HCT116 (cell line): ENCODE measurements at regions not wholly inside any gene's neighbourhood (a gene's known extent, or its start where the extent isn't known, plus 50 kb on each side); places are given as distances from the start of the nearest gene placed in this dataset.

Source experiments
- ATAC-seq: fragments of 200-7000 bp; cut with Tn5 transposase; 2 replicates; pipeline ENCODE4 v1.9.1; 2020; ENCODE audit warnings: mild to moderate bottlenecking, moderate library complexity
- BruUV-seq: library from RNA; stranded (reverse); fragments of 400-500 nt; replicated peaks from 2 replicates; lab custom pipeline; 2021; lab: Mats Ljungman, UMichigan
- CTCF ChIA-PET: fragments of 300-600 bp; sonication (Branson Sonifier 250); formaldehyde crosslinking; loops from one replicate; lab custom pipeline; 2021; ENCODE audit warnings: antibody characterized with exemption; lab: Charles Lee
- POLR2A ChIA-PET: fragments of 300-600, 350-600 bp; sonication (Branson Sonifier 250); formaldehyde crosslinking; loops from one replicate; lab custom pipeline; 2021; ENCODE audit warnings: antibody characterized with exemption; lab: Charles Lee
- RAD21 ChIA-PET, 2 experiments: fragments of 300-600 bp; sonication (Branson Sonifier 250); formaldehyde crosslinking; loops; one replicate each; lab custom pipeline; 2023; ENCODE audit warnings: low total read pairs in 2 of 2; ENCODE audit not compliant: uncharacterized antibody in 2 of 2, unreplicated experiment in 2 of 2, low non-redundant PET in 1 of 2; lab: Charles Lee
- DNase-seq: peaks from one replicate; pipeline ENCODE4 v3.0.0-alpha.2; 2010; ENCODE audit warnings: low read depth, low spot score
- H2AFZ ChIP-seq: fragments of 200-600 bp; shearing (Covaris generic), sonication (generic); 2 replicates; pipeline ENCODE4 v1.6.1; 2017; ENCODE audit warnings: low read depth, mixed run types, mixed read lengths, antibody characterized with exemption, low read length; ENCODE audit not compliant: poor library complexity, severe bottlenecking
- H3K27ac ChIP-seq: 2 replicates; pipeline ENCODE4 v1.5.1; 2012; ENCODE audit warnings: low read depth, low read length
- H3K27me3 ChIP-seq: fragments of 200-600 bp; sonication (generic); 2 replicates; pipeline ENCODE4 v1.6.1; 2016; ENCODE audit warnings: mixed run types, low read length, mixed read lengths; ENCODE audit not compliant: insufficient read depth
- H3K36me3 ChIP-seq, 2 experiments: fragments of 200-500 bp in 1 of 2; fragments of 200-600 bp in 1 of 2; sonication (Bioruptor generic) in 1 of 2; sonication (generic) in 1 of 2; 2 replicates each; pipeline versions ENCODE4 v1.5.1 to v1.6.1; 2014 to 2016; ENCODE audit warnings: low read length in 2 of 2, inconsistent platforms in 1 of 2, mixed read lengths in 1 of 2, mixed run types in 1 of 2; ENCODE audit not compliant: insufficient read depth in 2 of 2, control insufficient read depth in 1 of 2
- H3K4me1 ChIP-seq, 2 experiments: fragments of 200-600 bp in 1 of 2; sonication (generic) in 1 of 2; 2 replicates each; pipeline versions ENCODE4 v1.5.1 to v1.6.1; 2012 to 2017; ENCODE audit warnings: low read length in 2 of 2, inconsistent platforms in 1 of 2, mild to moderate bottlenecking in 1 of 2, mixed read lengths in 1 of 2, mixed run types in 1 of 2, moderate library complexity in 1 of 2; ENCODE audit not compliant: insufficient read depth in 2 of 2, control insufficient read depth in 1 of 2
- H3K4me2 ChIP-seq: fragments of 200-600 bp; sonication (generic); 2 replicates; pipeline ENCODE4 v1.6.1; 2017; ENCODE audit warnings: mixed run types, low read length, mixed read lengths
- H3K4me3 ChIP-seq, 2 experiments: fragments of 200-600 bp in 1 of 2; sonication (generic) in 1 of 2; replicated peaks in 1 of 2; 2 replicates each; pipeline ENCODE4 v1.5.1; 2011 to 2016; ENCODE audit warnings: low read length in 2 of 2, control low read depth in 1 of 2, low read depth in 1 of 2, mild to moderate bottlenecking in 1 of 2, mixed read lengths in 1 of 2, mixed run types in 1 of 2
- H3K79me2 ChIP-seq: fragments of 200-600 bp; sonication (generic); 2 replicates; pipeline ENCODE4 v1.6.1; 2017; ENCODE audit warnings: mild to moderate bottlenecking, mixed run types, low read length, moderate library complexity, mixed read lengths; ENCODE audit not compliant: insufficient read depth
- H3K9ac ChIP-seq: fragments of 200-600 bp; sonication (generic); 2 replicates; pipeline ENCODE4 v1.6.1; 2016; ENCODE audit warnings: low read length, mixed read lengths
- H3K9me2 ChIP-seq: fragments of 200-600 bp; sonication (generic), shearing (Covaris generic); 2 replicates; pipeline ENCODE4 v1.6.1; 2017; ENCODE audit warnings: mixed run types, mild to moderate bottlenecking, moderate library complexity; ENCODE audit not compliant: insufficient read depth
- H3K9me3 ChIP-seq, 2 experiments: fragments of 200-500 bp in 1 of 2; fragments of 200-600 bp in 1 of 2; sonication (Bioruptor generic) in 1 of 2; sonication (generic) in 1 of 2; 2 replicates each; pipeline ENCODE4 v1.6.1; 2014 to 2017; ENCODE audit warnings: low read length in 2 of 2, mixed read lengths in 2 of 2, inconsistent platforms in 1 of 2, low read depth in 1 of 2, mild to moderate bottlenecking in 1 of 2, mixed run types in 1 of 2, moderate library complexity in 1 of 2; ENCODE audit not compliant: control insufficient read depth in 1 of 2, insufficient read depth in 1 of 2
- H4K20me1 ChIP-seq: fragments of 200-600 bp; sonication (generic), shearing (Covaris generic); 2 replicates; pipeline ENCODE4 v1.6.1; 2017; ENCODE audit warnings: mixed run types, mild to moderate bottlenecking, moderate library complexity; ENCODE audit not compliant: insufficient read depth
- ATF3 ChIP-seq: IDR thresholded peaks from 2 replicates; pipeline ENCODE4 v1.6.1; 2012
- CBX3 ChIP-seq: IDR thresholded peaks from 2 replicates; pipeline ENCODE4 v1.6.1; 2012; ENCODE audit warnings: low read depth
- CEBPB ChIP-seq: IDR thresholded peaks from 2 replicates; pipeline ENCODE4 v1.6.1; 2012; ENCODE audit warnings: low read depth
- EGR1 ChIP-seq: IDR thresholded peaks from 2 replicates; pipeline ENCODE4 v1.6.1; 2012; ENCODE audit warnings: low read depth
- EZH2 ChIP-seq: fragments of 200-600 bp; sonication (generic); IDR thresholded peaks from 2 replicates; pipeline ENCODE4 v1.6.1; 2017; ENCODE audit warnings: antibody characterized with exemption, mixed run types
- EZH2phosphoT487 ChIP-seq: fragments of 200-600 bp; IDR thresholded peaks from 2 replicates; pipeline ENCODE4 v1.6.1; 2018; ENCODE audit warnings: antibody characterized with exemption, borderline replicate concordance
- JUND ChIP-seq: IDR thresholded peaks from 2 replicates; pipeline ENCODE4 v1.6.1; 2012
- RAD21 ChIP-seq: IDR thresholded peaks from 2 replicates; pipeline ENCODE4 v1.6.1; 2012; ENCODE audit warnings: low read depth, mild to moderate bottlenecking
- REST ChIP-seq: IDR thresholded peaks from 2 replicates; pipeline ENCODE4 v1.6.1; 2012; ENCODE audit warnings: low read depth
- SP1 ChIP-seq: IDR thresholded peaks from 2 replicates; pipeline ENCODE4 v1.6.1; 2012; ENCODE audit warnings: low read depth
- TCF7L2 ChIP-seq: IDR thresholded peaks from 2 replicates; pipeline ENCODE4 v1.7.0; 2011; ENCODE audit warnings: borderline replicate concordance, inconsistent platforms; ENCODE audit not compliant: insufficient read depth, insufficient read length; ENCODE audit errors: extremely low read depth
- YY1 ChIP-seq: IDR thresholded peaks from 2 replicates; pipeline ENCODE4 v1.6.1; 2011; ENCODE audit warnings: low read length, low read depth, moderate library complexity, mild to moderate bottlenecking; ENCODE audit not compliant: insufficient replicate concordance; ENCODE audit errors: extremely low read depth
- ZFX ChIP-seq: fragments of 450-650 bp; IDR thresholded peaks from 2 replicates; pipeline ENCODE4 v1.6.1; 2017
- ZNF274 ChIP-seq: fragments of 200-500 bp; sonication (Bioruptor generic); IDR thresholded peaks from 2 replicates; pipeline ENCODE4 v1.6.1; 2014; ENCODE audit warnings: mild to moderate bottlenecking, low read depth, low read length, inconsistent platforms
- intact Hi-C: fragments of 100-400 bp; cut with micrococcal nuclease; formaldehyde crosslinking; loops from 2 replicates; pipeline ENCODE4 v1.10.0; 2022
- TF ChIP-seq, protein P1 (sequence below), 3 experiments: fragments of 200-600 bp in 1 of 3; sonication (generic) in 1 of 3; IDR thresholded peaks in 2 of 3; conservative IDR thresholded peaks in 1 of 3; 2 replicates each; pipeline ENCODE4 v1.5.1; 2012 to 2017; ENCODE audit warnings: low read depth in 2 of 3, low read length in 2 of 3, antibody characterized with exemption in 1 of 3, borderline replicate concordance in 1 of 3, control low read depth in 1 of 3, mild to moderate bottlenecking in 1 of 3, mixed read lengths in 1 of 3, mixed run types in 1 of 3, moderate library complexity in 1 of 3; ENCODE audit not compliant: insufficient read depth in 1 of 3

- TF ChIP-seq REST (no peak), ATF3 (no peak)
Observed at GRCh38 chr14:83247924-83248639, 1714.4 kb upstream of the SEL1L start (continued).

DNA sequence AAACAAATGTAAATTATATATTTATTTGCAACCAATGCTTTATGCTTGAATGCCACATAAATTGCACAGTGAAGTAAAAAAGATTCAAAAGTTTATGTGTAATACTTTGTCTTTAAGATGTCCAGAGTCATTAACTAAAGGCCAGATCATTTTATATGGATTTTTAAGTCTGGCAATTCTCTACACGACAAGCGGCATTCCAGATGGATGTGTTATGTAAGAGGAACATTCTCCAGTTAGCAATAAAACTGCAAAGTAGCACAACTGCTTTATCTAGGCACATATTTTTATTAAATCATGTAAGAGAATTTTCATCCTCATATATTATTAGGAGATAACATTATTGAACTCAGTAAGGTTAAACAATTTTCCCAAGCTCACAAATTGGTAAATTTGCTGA is 1717.7 kb upstream of the SEL1L start:
- Histone ChIP-seq H3K4me2 (no peak overlapping the region), H3K9ac (no peak overlapping the region), H3K36me3 (no peaks in the 10 kb centered on the region), H3K9me3 (peaks cover 12 to 17% of the 10 kb centered on the region in 2 experiments; a peak in 2 of 4 replicates), H2AFZ (no peak overlapping the region), H3K4me1 (no peaks in the 10 kb centered on the region), H3K27me3 (no peaks in the 10 kb centered on the region), H3K27ac (no peak overlapping the region), H4K20me1 (no peaks in the 10 kb centered on the region), H3K79me2 (no peaks in the 10 kb centered on the region), H3K4me3 (no peak overlapping the region), H3K9me2 (no peaks in the 10 kb centered on the region)
- ATAC-seq = no peak
- no peak for DNase-seq
- POLR2A ChIA-PET = no interaction called here
- CTCF ChIA-PET = no interaction called here
- RAD21 ChIA-PET = no interaction called here
- BruUV-seq = no TSS peak
- TF ChIP-seq SP1 = no peak
- no peak for TF ChIP-seq EZH2
- no peak for TF ChIP-seq EGR1
- no peak for TF ChIP-seq EZH2phosphoT487
- TF ChIP-seq REST = no peak
- TF ChIP-seq RAD21 = no peak
- TF ChIP-seq CBX3 = no peak
- TF ChIP-seq, protein P1, sequence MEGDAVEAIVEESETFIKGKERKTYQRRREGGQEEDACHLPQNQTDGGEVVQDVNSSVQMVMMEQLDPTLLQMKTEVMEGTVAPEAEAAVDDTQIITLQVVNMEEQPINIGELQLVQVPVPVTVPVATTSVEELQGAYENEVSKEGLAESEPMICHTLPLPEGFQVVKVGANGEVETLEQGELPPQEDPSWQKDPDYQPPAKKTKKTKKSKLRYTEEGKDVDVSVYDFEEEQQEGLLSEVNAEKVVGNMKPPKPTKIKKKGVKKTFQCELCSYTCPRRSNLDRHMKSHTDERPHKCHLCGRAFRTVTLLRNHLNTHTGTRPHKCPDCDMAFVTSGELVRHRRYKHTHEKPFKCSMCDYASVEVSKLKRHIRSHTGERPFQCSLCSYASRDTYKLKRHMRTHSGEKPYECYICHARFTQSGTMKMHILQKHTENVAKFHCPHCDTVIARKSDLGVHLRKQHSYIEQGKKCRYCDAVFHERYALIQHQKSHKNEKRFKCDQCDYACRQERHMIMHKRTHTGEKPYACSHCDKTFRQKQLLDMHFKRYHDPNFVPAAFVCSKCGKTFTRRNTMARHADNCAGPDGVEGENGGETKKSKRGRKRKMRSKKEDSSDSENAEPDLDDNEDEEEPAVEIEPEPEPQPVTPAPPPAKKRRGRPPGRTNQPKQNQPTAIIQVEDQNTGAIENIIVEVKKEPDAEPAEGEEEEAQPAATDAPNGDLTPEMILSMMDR (IDR thresholded peaks at IDR 0.05 in 2 of 3, conservative IDR thresholded peaks at IDR 0.05 in 1 of 3; ENCODE audit: borderline replicate concordance in 1 of 3, insufficient read depth in 1 of 3, low read depth in 2 of 3, low read length in 2 of 3) = no peak
- no peak for TF ChIP-seq TCF7L2
- no peak for TF ChIP-seq ZFX
- TF ChIP-seq YY1 = no peak
- TF ChIP-seq ZNF274 = no peak
- TF ChIP-seq CEBPB = no peak
- TF ChIP-seq JUND = no peak
- intact Hi-C loops = no loop called here
